GM12878 (cell line): ENCODE measurements at regions not wholly inside any gene's neighbourhood (a gene's known extent, or its start where the extent isn't known, plus 50 kb on each side); places are given as distances from the start of the nearest gene placed in this dataset.

Experiments
- CHD4 ChIP-seq: fragments of 200-600 bp; sonication (generic); IDR thresholded peaks from 2 replicates; pipeline ENCODE4 v1.6.1; 2016; ENCODE audit warnings: mild to moderate bottlenecking
- MTA3 ChIP-seq: IDR thresholded peaks from 2 replicates; pipeline ENCODE4 v1.6.1; 2012; ENCODE audit warnings: low read length, inconsistent platforms, borderline replicate concordance
- RB1 ChIP-seq: fragments of 450-650 bp; formaldehyde crosslinking; IDR thresholded peaks from 2 replicates; pipeline ENCODE4 v1.6.1; 2017; ENCODE audit warnings: mild to moderate bottlenecking, borderline replicate concordance
- RFX5 ChIP-seq: IDR thresholded peaks from 2 replicates; pipeline ENCODE4 v1.6.1; 2011; ENCODE audit warnings: low read depth, low read length, improper control_type of control experiment
- SMC3 ChIP-seq: IDR thresholded peaks from 2 replicates; pipeline ENCODE4 v1.6.1; 2011; ENCODE audit warnings: low read length, improper control_type of control experiment, borderline replicate concordance
- YY1 ChIP-seq: IDR thresholded peaks from 2 replicates; pipeline ENCODE4 v1.6.1; 2011; ENCODE audit warnings: low read depth, mild to moderate bottlenecking, low read length
- ZNF384 ChIP-seq: IDR thresholded peaks from 2 replicates; pipeline ENCODE4 v1.6.1; 2012; ENCODE audit warnings: low read depth, mild to moderate bottlenecking, low read length, improper control_type of control experiment, borderline replicate concordance
- TF ChIP-seq, protein P1 (sequence below): IDR thresholded peaks from 2 replicates; pipeline ENCODE4 v1.6.1; 2012; ENCODE audit warnings: improper control_type of control experiment, low read depth, low read length; ENCODE audit not compliant: insufficient replicate concordance
- TF ChIP-seq, protein P2 (sequence below), 3 experiments: IDR thresholded peaks in 2 of 3; conservative IDR thresholded peaks in 1 of 3; 2 replicates each; pipeline ENCODE4 v1.5.1; 2011; ENCODE audit warnings: low read depth in 3 of 3, low read length in 3 of 3, mild to moderate bottlenecking in 3 of 3, control low read depth in 2 of 3, moderate library complexity in 2 of 3, inconsistent platforms in 1 of 3, mixed read lengths in 1 of 3; ENCODE audit not compliant: control insufficient read depth in 2 of 3, insufficient read depth in 1 of 3; ENCODE audit errors: extremely low read depth in 1 of 3
- TF ChIP-seq, protein P3 (sequence below): IDR thresholded peaks from 2 replicates; pipeline ENCODE4 v1.6.1; 2011; ENCODE audit warnings: low read depth, mild to moderate bottlenecking, low read length, moderate library complexity, borderline replicate concordance; ENCODE audit errors: extremely low read depth

DNA sequence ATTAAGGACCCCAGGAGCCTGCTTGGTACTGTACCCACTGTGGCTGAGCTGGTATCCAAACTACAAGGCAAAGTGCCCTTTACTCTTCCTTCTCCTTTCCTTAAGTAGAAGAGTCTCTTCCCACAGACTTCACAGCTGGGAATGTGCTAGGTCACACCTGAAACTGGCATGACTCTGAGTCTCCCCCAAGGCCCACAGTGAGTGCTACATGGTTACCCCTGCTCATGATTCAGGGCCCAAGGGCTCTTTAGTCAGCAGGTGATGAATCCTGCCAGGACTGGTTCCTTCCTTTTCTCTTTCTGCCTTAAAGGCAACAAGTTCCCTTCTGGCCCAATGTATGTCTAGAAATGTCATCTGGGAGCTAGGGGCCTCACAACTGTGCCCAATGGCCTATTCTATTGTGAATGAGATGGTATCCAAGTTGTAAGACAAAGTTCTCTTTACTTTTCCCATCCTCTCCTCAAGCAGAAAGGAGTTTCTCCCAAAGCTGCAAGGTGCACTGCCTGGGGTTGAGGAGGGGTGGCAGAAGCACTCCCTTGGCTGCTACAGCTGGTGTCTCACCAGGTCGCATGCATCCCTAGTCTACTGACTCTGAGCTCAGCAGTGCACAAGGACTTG is 134.4 kb downstream of the TMEM38B start:
- TF ChIP-seq CHD4: no peak
- TF ChIP-seq RFX5: no peak
- TF ChIP-seq, protein P1, sequence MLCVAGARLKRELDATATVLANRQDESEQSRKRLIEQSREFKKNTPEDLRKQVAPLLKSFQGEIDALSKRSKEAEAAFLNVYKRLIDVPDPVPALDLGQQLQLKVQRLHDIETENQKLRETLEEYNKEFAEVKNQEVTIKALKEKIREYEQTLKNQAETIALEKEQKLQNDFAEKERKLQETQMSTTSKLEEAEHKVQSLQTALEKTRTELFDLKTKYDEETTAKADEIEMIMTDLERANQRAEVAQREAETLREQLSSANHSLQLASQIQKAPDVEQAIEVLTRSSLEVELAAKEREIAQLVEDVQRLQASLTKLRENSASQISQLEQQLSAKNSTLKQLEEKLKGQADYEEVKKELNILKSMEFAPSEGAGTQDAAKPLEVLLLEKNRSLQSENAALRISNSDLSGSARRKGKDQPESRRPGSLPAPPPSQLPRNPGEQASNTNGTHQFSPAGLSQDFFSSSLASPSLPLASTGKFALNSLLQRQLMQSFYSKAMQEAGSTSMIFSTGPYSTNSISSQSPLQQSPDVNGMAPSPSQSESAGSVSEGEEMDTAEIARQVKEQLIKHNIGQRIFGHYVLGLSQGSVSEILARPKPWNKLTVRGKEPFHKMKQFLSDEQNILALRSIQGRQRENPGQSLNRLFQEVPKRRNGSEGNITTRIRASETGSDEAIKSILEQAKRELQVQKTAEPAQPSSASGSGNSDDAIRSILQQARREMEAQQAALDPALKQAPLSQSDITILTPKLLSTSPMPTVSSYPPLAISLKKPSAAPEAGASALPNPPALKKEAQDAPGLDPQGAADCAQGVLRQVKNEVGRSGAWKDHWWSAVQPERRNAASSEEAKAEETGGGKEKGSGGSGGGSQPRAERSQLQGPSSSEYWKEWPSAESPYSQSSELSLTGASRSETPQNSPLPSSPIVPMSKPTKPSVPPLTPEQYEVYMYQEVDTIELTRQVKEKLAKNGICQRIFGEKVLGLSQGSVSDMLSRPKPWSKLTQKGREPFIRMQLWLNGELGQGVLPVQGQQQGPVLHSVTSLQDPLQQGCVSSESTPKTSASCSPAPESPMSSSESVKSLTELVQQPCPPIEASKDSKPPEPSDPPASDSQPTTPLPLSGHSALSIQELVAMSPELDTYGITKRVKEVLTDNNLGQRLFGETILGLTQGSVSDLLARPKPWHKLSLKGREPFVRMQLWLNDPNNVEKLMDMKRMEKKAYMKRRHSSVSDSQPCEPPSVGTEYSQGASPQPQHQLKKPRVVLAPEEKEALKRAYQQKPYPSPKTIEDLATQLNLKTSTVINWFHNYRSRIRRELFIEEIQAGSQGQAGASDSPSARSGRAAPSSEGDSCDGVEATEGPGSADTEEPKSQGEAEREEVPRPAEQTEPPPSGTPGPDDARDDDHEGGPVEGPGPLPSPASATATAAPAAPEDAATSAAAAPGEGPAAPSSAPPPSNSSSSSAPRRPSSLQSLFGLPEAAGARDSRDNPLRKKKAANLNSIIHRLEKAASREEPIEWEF: no peak
- TF ChIP-seq, protein P2, sequence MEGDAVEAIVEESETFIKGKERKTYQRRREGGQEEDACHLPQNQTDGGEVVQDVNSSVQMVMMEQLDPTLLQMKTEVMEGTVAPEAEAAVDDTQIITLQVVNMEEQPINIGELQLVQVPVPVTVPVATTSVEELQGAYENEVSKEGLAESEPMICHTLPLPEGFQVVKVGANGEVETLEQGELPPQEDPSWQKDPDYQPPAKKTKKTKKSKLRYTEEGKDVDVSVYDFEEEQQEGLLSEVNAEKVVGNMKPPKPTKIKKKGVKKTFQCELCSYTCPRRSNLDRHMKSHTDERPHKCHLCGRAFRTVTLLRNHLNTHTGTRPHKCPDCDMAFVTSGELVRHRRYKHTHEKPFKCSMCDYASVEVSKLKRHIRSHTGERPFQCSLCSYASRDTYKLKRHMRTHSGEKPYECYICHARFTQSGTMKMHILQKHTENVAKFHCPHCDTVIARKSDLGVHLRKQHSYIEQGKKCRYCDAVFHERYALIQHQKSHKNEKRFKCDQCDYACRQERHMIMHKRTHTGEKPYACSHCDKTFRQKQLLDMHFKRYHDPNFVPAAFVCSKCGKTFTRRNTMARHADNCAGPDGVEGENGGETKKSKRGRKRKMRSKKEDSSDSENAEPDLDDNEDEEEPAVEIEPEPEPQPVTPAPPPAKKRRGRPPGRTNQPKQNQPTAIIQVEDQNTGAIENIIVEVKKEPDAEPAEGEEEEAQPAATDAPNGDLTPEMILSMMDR (IDR thresholded peaks at IDR 0.05 in 2 of 3, conservative IDR thresholded peaks at IDR 0.05 in 1 of 3; ENCODE audit: control insufficient read depth in 2 of 3, extremely low read depth in 1 of 3, insufficient read depth in 1 of 3, low read depth in 3 of 3, low read length in 3 of 3): no peak
- no peak for TF ChIP-seq MTA3
- no peak for TF ChIP-seq RB1
- no peak for TF ChIP-seq ZNF384
- no peak for TF ChIP-seq SMC3
- TF ChIP-seq YY1: no peak
- TF ChIP-seq, protein P3, sequence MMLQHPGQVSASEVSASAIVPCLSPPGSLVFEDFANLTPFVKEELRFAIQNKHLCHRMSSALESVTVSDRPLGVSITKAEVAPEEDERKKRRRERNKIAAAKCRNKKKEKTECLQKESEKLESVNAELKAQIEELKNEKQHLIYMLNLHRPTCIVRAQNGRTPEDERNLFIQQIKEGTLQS: no peak
